RWPE2 (cell line): ENCODE measurements at regions not wholly inside any gene's neighbourhood (a gene's known extent, or its start where the extent isn't known, plus 50 kb on each side); places are given as distances from the start of the nearest gene placed in this dataset.
"Not testable (repeated sequence)": the region's sequence is repeated elsewhere in the genome, so short reads cannot be mapped to it uniquely, and the experiment has no call there.

ENCODE experiments used
- ATAC-seq: fragments of 200-7000 bp; cut with Tn5 transposase; 3 replicates; pipeline ENCODE4 v1.9.1; 2021; ENCODE audit warnings: low read depth
- DNase-seq: peaks from one replicate; pipeline ENCODE4 v3.0.0-alpha.2; 2020; ENCODE audit warnings: low spot score
- H3K27ac ChIP-seq: fragments of 450-650 bp; 2 replicates; pipeline ENCODE4 v1.5.1; 2017; ENCODE audit warnings: mild to moderate bottlenecking; ENCODE audit not compliant: poor library complexity, severe bottlenecking
- H3K27me3 ChIP-seq: fragments of 250-450 bp; sonication (Bioruptor Pico); 2 replicates; pipeline ENCODE4 v1.5.1; 2021; ENCODE audit warnings: mild to moderate bottlenecking, moderate library complexity; ENCODE audit not compliant: insufficient read depth, poor library complexity, severe bottlenecking
- H3K36me3 ChIP-seq: fragments of 250-450 bp; sonication (Bioruptor Pico); 2 replicates; pipeline ENCODE4 v1.5.1; 2020; ENCODE audit warnings: low read depth, mild to moderate bottlenecking, moderate library complexity
- H3K4me1 ChIP-seq: fragments of 250-450 bp; sonication (Bioruptor Pico); 2 replicates; pipeline ENCODE4 v1.5.1; 2021; ENCODE audit warnings: mild to moderate bottlenecking, moderate library complexity; ENCODE audit not compliant: insufficient read depth, poor library complexity, severe bottlenecking
- H3K4me3 ChIP-seq: fragments of 250-450 bp; sonication (Bioruptor Pico); 2 replicates; pipeline ENCODE4 v1.5.1; 2021; ENCODE audit warnings: mild to moderate bottlenecking, moderate library complexity; ENCODE audit not compliant: severe bottlenecking
- H3K9me3 ChIP-seq: fragments of 250-450 bp; sonication (Bioruptor Pico); 2 replicates; pipeline ENCODE4 v1.5.1; 2021; ENCODE audit warnings: mild to moderate bottlenecking, moderate library complexity; ENCODE audit not compliant: severe bottlenecking
- CTCF ChIP-seq: fragments of 450-650 bp; IDR thresholded peaks from one replicate; pipeline ENCODE4 v1.5.1; 2017; ENCODE audit warnings: mild to moderate bottlenecking, moderate library complexity; ENCODE audit not compliant: poor library complexity, severe bottlenecking

DNA sequence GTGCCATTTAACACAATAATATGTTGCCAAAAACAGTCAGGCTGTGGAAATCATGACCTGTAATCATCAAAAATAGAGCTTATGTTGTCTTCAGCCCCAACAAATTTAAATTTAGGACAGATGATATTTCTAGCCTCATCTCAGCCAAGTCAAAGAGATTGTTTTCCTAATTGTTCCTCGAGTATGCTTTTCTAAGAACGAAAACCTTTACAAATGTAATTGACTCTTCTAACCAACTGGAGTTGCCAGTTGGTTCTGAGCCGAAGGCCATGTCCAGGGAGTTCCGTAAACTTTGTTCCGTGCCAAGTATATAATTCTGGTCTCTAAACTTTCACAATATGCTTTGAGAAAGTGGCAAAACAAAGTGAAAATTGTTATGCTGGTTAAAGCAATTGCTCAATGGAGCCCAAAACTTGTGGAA lies 160.8 kb downstream of the CEMIP2 start:
- ATAC-seq (no peak), DNase-seq (no peak)
- no peak overlapping the region for H3K27ac ChIP-seq
- no peaks in the 10 kb centered on the region for H3K36me3 ChIP-seq
- no peaks in the 10 kb centered on the region for H3K4me1 ChIP-seq
- H3K27me3 ChIP-seq, result no peaks in the 10 kb centered on the region
- H3K9me3 ChIP-seq, result peaks cover 5% of the 10 kb centered on the region
- no peak overlapping the region for H3K4me3 ChIP-seq
- no peak for TF ChIP-seq CTCF

- Histone ChIP-seq H3K27ac (no peak overlapping the region), H3K9me3 (no peaks in the 10 kb centered on the region), H3K4me1 (no peaks in the 10 kb centered on the region), H3K27me3 (no peaks in the 10 kb centered on the region), H3K4me3 (no peak overlapping the region), H3K36me3 (no peaks in the 10 kb centered on the region)
- DNase-seq (peak; percentile 77), ATAC-seq (peak; percentile 81)
- TF ChIP-seq CTCF, result peak; percentile 80
Measured at GRCh38 chr9:71604197-71605063, 163.9 kb downstream of the CEMIP2 start.

- Histone ChIP-seq H3K36me3 (no peaks in the 10 kb centered on the region), H3K27me3 (no peaks in the 10 kb centered on the region), H3K4me1 (no peaks in the 10 kb centered on the region), H3K9me3 (no peaks in the 10 kb centered on the region), H3K27ac (no peak overlapping the region), H3K4me3 (no peak overlapping the region)
- DNase-seq, result no peak
- TF ChIP-seq CTCF, result no peak
- ATAC-seq, result no peak
Measured at GRCh38 chr9:71602652-71603051, 165.7 kb downstream of the CEMIP2 start.

DNA sequence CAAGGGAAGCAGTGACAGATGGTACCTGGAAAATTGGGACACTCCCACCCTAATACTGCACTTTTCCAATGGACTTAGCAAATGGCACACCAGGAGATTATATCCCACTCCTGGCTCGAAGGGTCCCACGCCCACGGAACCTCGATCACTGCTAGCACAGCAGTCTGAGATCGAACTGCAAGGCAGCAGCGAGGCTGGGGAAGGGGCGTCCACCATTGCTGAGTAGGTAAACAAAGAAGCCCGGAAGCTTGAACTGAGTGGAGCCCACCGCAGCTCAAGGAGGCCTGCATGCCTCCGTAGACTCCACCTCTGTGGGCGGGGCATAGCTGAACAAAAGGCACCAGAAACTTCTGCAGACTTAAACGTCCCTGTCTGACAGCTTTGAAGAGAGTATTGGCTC lies 172.6 kb downstream of the CEMIP2 start:
- not testable (repeated sequence) for DNase-seq, H3K36me3 ChIP-seq, ATAC-seq

GRCh38 chr9:71594541-71594940 lies 173.8 kb downstream of the CEMIP2 start:
- ATAC-seq (no peak), DNase-seq (no peak)
- Histone ChIP-seq H3K36me3 (no peaks in the 10 kb centered on the region), H3K4me1 (no peaks in the 10 kb centered on the region), H3K9me3 (no peaks in the 10 kb centered on the region), H3K27ac (no peak overlapping the region), H3K27me3 (no peaks in the 10 kb centered on the region), H3K4me3 (no peak overlapping the region)
- no peak for TF ChIP-seq CTCF

More for the DNA sequence above, 172.6 kb downstream of the CEMIP2 start:
- not testable (repeated sequence) for H3K4me1 ChIP-seq, H3K27ac ChIP-seq, H3K27me3 ChIP-seq, H3K4me3 ChIP-seq, H3K9me3 ChIP-seq
